Loucy (cell line): ENCODE measurements at regions not wholly inside any gene's neighbourhood (a gene's known extent, or its start where the extent isn't known, plus 50 kb on each side); places are given as distances from the start of the nearest gene placed in this dataset.

Experiments
- H2AFZ ChIP-seq: fragments of 200-600 bp; sonication (generic); 2 replicates; pipeline ENCODE4 v1.6.0; 2016; ENCODE audit warnings: antibody characterized with exemption, mild to moderate bottlenecking, low read length, moderate library complexity
- H3F3A ChIP-seq: fragments of 200-600 bp; 2 replicates; pipeline ENCODE4 v1.6.0; 2016; ENCODE audit warnings: antibody characterized with exemption, low read depth, mild to moderate bottlenecking
- H3K27me3 ChIP-seq: fragments of 200-600 bp; sonication (generic); 2 replicates; pipeline ENCODE4 v1.6.1; 2014; ENCODE audit warnings: low read length, mild to moderate bottlenecking; ENCODE audit not compliant: insufficient read depth, poor library complexity, severe bottlenecking
- H3K36me3 ChIP-seq: fragments of 200-600 bp; sonication (generic); 2 replicates; pipeline ENCODE4 v1.6.1; 2016; ENCODE audit warnings: low read length; ENCODE audit not compliant: insufficient read depth
- H3K4me1 ChIP-seq: fragments of 200-600 bp; sonication (generic); 2 replicates; pipeline ENCODE4 v1.5.1; 2014; ENCODE audit warnings: low read length, mild to moderate bottlenecking; ENCODE audit not compliant: insufficient read depth, poor library complexity, severe bottlenecking
- H3K4me2 ChIP-seq: fragments of 200-600 bp; sonication (generic); 2 replicates; pipeline ENCODE4 v1.6.0; 2014; ENCODE audit warnings: antibody characterized with exemption, low read length, low read depth, mild to moderate bottlenecking; ENCODE audit not compliant: poor library complexity, severe bottlenecking
- H3K4me3 ChIP-seq: fragments of 200-600 bp; sonication (generic); 2 replicates; pipeline ENCODE4 v1.5.1; 2014; ENCODE audit warnings: low read length, mild to moderate bottlenecking, mixed read lengths; ENCODE audit not compliant: poor library complexity, severe bottlenecking
- H3K79me2 ChIP-seq: fragments of 200-600 bp; sonication (generic); 2 replicates; pipeline ENCODE4 v1.6.1; 2014; ENCODE audit warnings: low read length; ENCODE audit not compliant: insufficient read depth
- H3K9ac ChIP-seq: fragments of 200-600 bp; sonication (generic); 2 replicates; pipeline ENCODE4 v1.6.0; 2014; ENCODE audit warnings: mild to moderate bottlenecking, low read depth, low read length, moderate library complexity; ENCODE audit not compliant: poor library complexity, severe bottlenecking
- H3K9me2 ChIP-seq: fragments of 200-600 bp; sonication (generic); replicated peaks from 2 replicates; pipeline ENCODE4 v1.6.1; 2016; ENCODE audit warnings: low read depth, low read length, mixed read lengths
- H3K9me3 ChIP-seq: fragments of 200-600 bp; sonication (generic); 2 replicates; pipeline ENCODE4 v1.6.1; 2014; ENCODE audit warnings: mild to moderate bottlenecking, antibody characterized with exemption, low read length, low read depth; ENCODE audit not compliant: insufficient read depth
- H4K20me1 ChIP-seq: fragments of 200-600 bp; sonication (generic); 2 replicates; pipeline ENCODE4 v1.6.0; 2014; ENCODE audit warnings: antibody characterized with exemption, low read length, mild to moderate bottlenecking; ENCODE audit not compliant: insufficient read depth, poor library complexity, severe bottlenecking
- CTCF ChIP-seq: fragments of 200-600 bp; sonication (generic); conservative IDR thresholded peaks from 2 replicates; pipeline ENCODE4 v1.5.1; 2014; ENCODE audit warnings: mild to moderate bottlenecking, antibody characterized with exemption, low read length
- EZH2phosphoT487 ChIP-seq: fragments of 200-600 bp; IDR thresholded peaks from 2 replicates; pipeline ENCODE4 v1.6.1; 2018; ENCODE audit warnings: antibody characterized with exemption, mild to moderate bottlenecking, moderate library complexity, borderline replicate concordance

GRCh38 chr16:51085271-51085670 is 65.8 kb downstream of the SALL1 start:
- Histone ChIP-seq H3K4me1 (no peaks in the 10 kb centered on the region), H3F3A (no peaks in the 10 kb centered on the region), H3K9me2 (no peaks in the 10 kb centered on the region), H3K4me3 (no peak overlapping the region), H3K4me2 (no peak overlapping the region), H3K27me3 (no peaks in the 10 kb centered on the region), H3K9me3 (peaks cover 8% of the 10 kb centered on the region; the same call in 1 of the 2 replicates), H3K36me3 (no peaks in the 10 kb centered on the region), H2AFZ (no peak overlapping the region), H3K9ac (no peak overlapping the region), H4K20me1 (no peaks in the 10 kb centered on the region), H3K79me2 (no peaks in the 10 kb centered on the region)
- TF ChIP-seq EZH2phosphoT487, result no peak
- TF ChIP-seq CTCF, result no peak

GRCh38 chr16:51084074-51084928 is 66.8 kb downstream of the SALL1 start:
- Histone ChIP-seq H3K27me3 (no peaks in the 10 kb centered on the region), H3K4me2 (no peak overlapping the region), H3K36me3 (no peaks in the 10 kb centered on the region), H3K4me3 (no peak overlapping the region), H3F3A (no peaks in the 10 kb centered on the region), H4K20me1 (no peaks in the 10 kb centered on the region), H2AFZ (no peak overlapping the region), H3K9ac (no peak overlapping the region), H3K4me1 (no peaks in the 10 kb centered on the region), H3K9me2 (no peaks in the 10 kb centered on the region), H3K9me3 (peaks cover 7% of the 10 kb centered on the region; the same call in 1 of the 2 replicates), H3K79me2 (no peaks in the 10 kb centered on the region)
- TF ChIP-seq CTCF (no peak), EZH2phosphoT487 (no peak)

GRCh38 chr16:51072591-51072990 is 78.5 kb downstream of the SALL1 start:
- H2AFZ ChIP-seq, result no peak overlapping the region
- no peak overlapping the region for H3K4me3 ChIP-seq
- H3K4me1 ChIP-seq, result no peaks in the 10 kb centered on the region
- H3F3A ChIP-seq, result no peaks in the 10 kb centered on the region
- no peak for TF ChIP-seq EZH2phosphoT487
- TF ChIP-seq CTCF, result no peak
- H4K20me1 ChIP-seq, result no peaks in the 10 kb centered on the region
- H3K9me3 ChIP-seq, result peaks cover 7% of the 10 kb centered on the region; the same call in 1 of the 2 replicates
- no peak overlapping the region for H3K9ac ChIP-seq
- no peaks in the 10 kb centered on the region for H3K36me3 ChIP-seq
- H3K79me2 ChIP-seq, result no peaks in the 10 kb centered on the region
- H3K9me2 ChIP-seq, result no peaks in the 10 kb centered on the region
- H3K27me3 ChIP-seq, result no peaks in the 10 kb centered on the region
- no peak overlapping the region for H3K4me2 ChIP-seq
